HG03159 (cell line): ENCODE measurements at regions not wholly inside any gene's neighbourhood (a gene's known extent, or its start where the extent isn't known, plus 50 kb on each side); places are given as distances from the start of the nearest gene placed in this dataset.

Experiments used
- ATAC-seq: cut with Tn5 transposase; IDR thresholded peaks from one replicate; pipeline ENCODE4 v1.9.1; 2021; ENCODE audit warnings: mild to moderate bottlenecking, moderate library complexity; ENCODE audit not compliant: unreplicated experiment

DNA sequence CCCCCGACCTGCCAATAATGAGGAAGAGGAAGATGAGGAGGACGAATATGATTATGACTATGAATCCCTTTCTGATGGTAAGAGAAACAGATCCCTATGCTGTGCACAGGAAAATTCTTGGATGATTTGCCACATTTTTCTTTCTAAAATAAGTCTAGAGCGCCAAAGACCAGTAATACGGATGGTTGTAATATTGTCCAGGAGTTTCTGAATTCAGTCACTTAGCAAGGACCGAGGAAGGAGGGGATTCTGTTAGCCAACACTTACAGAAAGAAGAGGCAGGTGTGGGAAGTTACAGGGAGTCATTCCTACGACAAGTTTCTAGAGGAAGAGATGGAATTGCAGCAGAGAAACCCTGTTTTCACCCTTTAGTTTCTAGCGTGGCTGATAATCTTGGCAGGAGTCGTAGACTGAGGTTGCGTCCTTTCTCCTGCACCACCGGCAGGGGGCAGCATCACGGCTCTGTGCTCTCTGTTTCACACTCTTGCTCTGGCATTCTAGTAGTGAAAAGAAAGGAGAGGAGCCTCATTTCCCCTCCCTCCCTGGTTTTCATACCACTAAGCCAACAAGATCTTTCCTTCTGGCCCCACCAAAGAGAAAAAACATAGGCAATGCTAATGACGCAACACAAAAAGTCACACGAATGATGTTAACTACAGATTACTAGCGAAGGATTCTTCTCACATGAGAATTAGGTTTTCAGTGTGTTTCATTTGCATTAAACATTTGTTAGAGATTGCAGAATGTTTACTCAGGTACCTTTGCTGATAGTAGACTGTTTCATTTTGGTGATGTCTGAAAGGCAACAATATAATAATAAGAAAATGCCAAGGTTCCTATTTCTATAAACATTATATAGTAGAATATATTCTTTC is 82.7 kb downstream of the NOC3L start:
- peak; percentile 87 for ATAC-seq

DNA sequence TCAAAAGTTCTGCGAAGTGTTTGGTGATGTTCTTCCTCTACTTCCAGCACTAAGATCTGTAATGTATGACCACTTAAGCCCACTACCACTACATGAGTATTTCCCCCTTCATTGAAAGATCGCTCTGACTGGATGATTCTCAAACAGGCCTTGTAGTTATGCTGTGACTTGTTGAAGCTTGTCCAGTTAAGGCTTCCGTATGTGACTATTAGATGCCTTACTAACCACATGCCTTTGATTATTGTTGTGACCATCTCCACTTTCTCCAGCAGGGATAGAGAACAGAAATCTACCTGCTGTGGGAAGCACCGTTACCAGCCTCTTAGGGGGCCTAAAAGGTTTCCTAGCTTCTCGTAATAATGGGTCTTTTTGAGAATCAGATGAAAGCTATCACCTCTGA is 81.1 kb downstream of the NOC3L start:
- ATAC-seq: no peak

DNA sequence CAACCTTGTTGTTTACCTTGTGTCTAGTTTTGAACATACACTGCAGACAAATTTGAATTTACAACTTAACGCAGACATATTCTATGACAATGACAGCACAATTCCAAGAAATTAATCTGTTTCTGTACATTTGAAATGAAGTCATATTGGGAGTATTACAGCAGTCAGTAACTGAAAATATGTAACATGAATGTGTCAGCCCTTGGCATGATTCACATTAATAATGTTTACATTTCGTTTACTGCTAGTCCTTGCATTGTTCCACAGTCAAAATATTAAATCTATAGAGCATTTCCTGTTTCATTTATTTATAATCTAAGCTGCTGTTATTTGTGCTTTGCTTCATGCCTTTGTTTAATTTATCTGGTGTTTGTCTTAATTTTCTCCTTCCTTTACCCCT is 80.4 kb downstream of the NOC3L start:
- no peak for ATAC-seq
